Spleen (tissue), 11 donors: ENCODE measurements at regions not wholly inside any gene's neighbourhood (a gene's known extent, or its start where the extent isn't known, plus 50 kb on each side); places are given as distances from the start of the nearest gene placed in this dataset.

ENCODE experiments used
- DNase-seq: peaks from one replicate; pipeline ENCODE4 v3.0.0-alpha.2; 2020
- H3K27ac ChIP-seq, 8 donors: fragments of 200-600 bp; sonication (generic) in 7 of 8; 1 replicate in 4 of 8; 2 replicates in 4 of 8; pipeline versions ENCODE4 v1.5.0 to v1.8.0; 2016 to 2021; ENCODE audit warnings: inconsistent platforms in 4 of 8, mild to moderate bottlenecking in 4 of 8, moderate library complexity in 1 of 8
- H3K27me3 ChIP-seq, 7 donors: fragments of 200-600 bp; sonication (generic) in 6 of 7; replicated peaks in 1 of 7; 1 replicate in 4 of 7; 2 replicates in 3 of 7; pipeline versions ENCODE4 v1.5.0 to v1.8.0; 2016 to 2021; ENCODE audit warnings: inconsistent platforms in 3 of 7, mild to moderate bottlenecking in 1 of 7
- H3K36me3 ChIP-seq, 6 donors: fragments of 200-600 bp; sonication (generic) in 5 of 6; 1 replicate in 4 of 6; 2 replicates in 2 of 6; pipeline versions ENCODE4 v1.5.0 to v1.8.0; 2016 to 2021; ENCODE audit warnings: inconsistent platforms in 2 of 6
- H3K4me1 ChIP-seq, 6 donors: fragments of 200-600 bp; sonication (generic) in 5 of 6; 1 replicate in 3 of 6; 2 replicates in 3 of 6; pipeline versions ENCODE4 v1.5.0 to v1.8.0; 2016 to 2021; ENCODE audit warnings: inconsistent platforms in 3 of 6
- H3K4me3 ChIP-seq, 8 donors: fragments of 200-600 bp; sonication (generic) in 7 of 8; 1 replicate in 4 of 8; 2 replicates in 4 of 8; pipeline versions ENCODE4 v1.5.0 to v1.8.0; 2016 to 2021; ENCODE audit warnings: inconsistent platforms in 4 of 8, mild to moderate bottlenecking in 4 of 8, moderate library complexity in 2 of 8
- H3K9me3 ChIP-seq, 8 donors: fragments of 200-600 bp; sonication (generic) in 7 of 8; 1 replicate in 4 of 8; 2 replicates in 4 of 8; pipeline versions ENCODE4 v1.5.0 to v1.8.0; 2016 to 2021; ENCODE audit warnings: inconsistent platforms in 4 of 8
- POLR2A ChIP-seq, 3 donors: fragments of 450-650 bp; IDR thresholded peaks; one replicate each; pipeline ENCODE4 v1.5.1; 2017; ENCODE audit warnings: antibody characterized with exemption in 3 of 3, mild to moderate bottlenecking in 1 of 3
- POLR2AphosphoS5 ChIP-seq, 3 donors: sonication (generic); formaldehyde crosslinking; IDR thresholded peaks; one replicate each; pipeline ENCODE4 v1.5.1; 2017; ENCODE audit warnings: antibody characterized with exemption in 3 of 3
- WGBS, 5 donors: extraction: QIAGEN DNeasy Blood & Tissue Kit in 3 of 5; methylation state at CpG; one replicate each; pipeline versions ENCODE4 v1.1.5 to v1.1.7; 2013 to 2018; 5-methylcytosine and 5-hydroxymethylcytosine counted together
- intact Hi-C: fragments of 100-400 bp; cut with DNase I; formaldehyde crosslinking; loops from one replicate; pipeline ENCODE4 v1.15.0; 2023; ENCODE audit warnings: low total_unique reads
- TF ChIP-seq, protein P1 (sequence below), 11 experiments: fragments of 200-600 bp in 7 of 11; fragments of 450-650 bp in 4 of 11; sonication (generic) in 4 of 11; IDR thresholded peaks in 8 of 11; conservative IDR thresholded peaks in 3 of 11; 1 replicate in 7 of 11; 2 replicates in 4 of 11; pipeline versions ENCODE4 v1.4.0 to v1.8.0; 2016 to 2021; ENCODE audit warnings: antibody characterized with exemption in 11 of 11, inconsistent platforms in 4 of 11, mild to moderate bottlenecking in 1 of 11
- donor health status: healthy with polysubstance abuse.
- donor health status: DM: no; HTN: no; CAD: no; lungs with moderate emphysema.
- donor health status: DM: no; HTN: no; CAD: no.
- donor health status: Bipolar disorder and iron deficiency.
- donor health status: healthy.
- donor health status: DM: no; HTN: no; CAD: no.
- donor health status: DM: yes; HTN: yes; CAD: no.

DNA sequence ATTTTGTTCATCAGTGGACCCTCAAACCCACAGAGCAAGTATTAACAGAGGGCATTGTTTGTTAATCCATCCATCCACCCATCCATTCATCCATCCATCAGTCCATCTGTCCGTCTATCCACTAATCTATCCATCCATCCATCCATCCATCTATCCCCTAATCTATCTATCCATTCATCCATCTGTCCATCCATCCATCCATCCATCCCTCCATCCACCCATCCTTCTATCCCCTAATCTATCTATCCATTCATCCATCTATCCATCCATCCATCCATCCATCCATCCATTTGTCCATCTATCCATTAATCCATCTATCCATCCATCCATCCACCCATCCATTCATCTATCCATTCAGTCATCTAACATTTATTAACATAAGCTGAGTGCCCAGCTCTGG lies 307.3 kb downstream of the MIAT start:
- H3K4me3 ChIP-seq: no peak overlapping the region
- H3K36me3 ChIP-seq: no peaks in the 10 kb centered on the region
- TF ChIP-seq POLR2AphosphoS5 (IDR thresholded peaks at IDR 0.05) (no peak), POLR2A (IDR thresholded peaks at IDR 0.05) (no peak)
- TF ChIP-seq, protein P1, sequence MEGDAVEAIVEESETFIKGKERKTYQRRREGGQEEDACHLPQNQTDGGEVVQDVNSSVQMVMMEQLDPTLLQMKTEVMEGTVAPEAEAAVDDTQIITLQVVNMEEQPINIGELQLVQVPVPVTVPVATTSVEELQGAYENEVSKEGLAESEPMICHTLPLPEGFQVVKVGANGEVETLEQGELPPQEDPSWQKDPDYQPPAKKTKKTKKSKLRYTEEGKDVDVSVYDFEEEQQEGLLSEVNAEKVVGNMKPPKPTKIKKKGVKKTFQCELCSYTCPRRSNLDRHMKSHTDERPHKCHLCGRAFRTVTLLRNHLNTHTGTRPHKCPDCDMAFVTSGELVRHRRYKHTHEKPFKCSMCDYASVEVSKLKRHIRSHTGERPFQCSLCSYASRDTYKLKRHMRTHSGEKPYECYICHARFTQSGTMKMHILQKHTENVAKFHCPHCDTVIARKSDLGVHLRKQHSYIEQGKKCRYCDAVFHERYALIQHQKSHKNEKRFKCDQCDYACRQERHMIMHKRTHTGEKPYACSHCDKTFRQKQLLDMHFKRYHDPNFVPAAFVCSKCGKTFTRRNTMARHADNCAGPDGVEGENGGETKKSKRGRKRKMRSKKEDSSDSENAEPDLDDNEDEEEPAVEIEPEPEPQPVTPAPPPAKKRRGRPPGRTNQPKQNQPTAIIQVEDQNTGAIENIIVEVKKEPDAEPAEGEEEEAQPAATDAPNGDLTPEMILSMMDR (IDR thresholded peaks at IDR 0.05 in 8 of 11, conservative IDR thresholded peaks at IDR 0.05 in 3 of 11): no peak
- H3K4me1 ChIP-seq: no peaks in the 10 kb centered on the region
- WGBS, 5 donors: 69 to 88% (median 83%) methylated on average over 1 of the region's 1 CpG
- intact Hi-C loops: no loop called here
- H3K9me3 ChIP-seq: peaks cover 0 to 14% (median 6%) of the 10 kb centered on the region in 8 donors
- peaks cover 0 to 18% (median 0%) of the 10 kb centered on the region in 7 donors for H3K27me3 ChIP-seq
- DNase-seq: no peak
- H3K27ac ChIP-seq: no peak overlapping the region

DNA sequence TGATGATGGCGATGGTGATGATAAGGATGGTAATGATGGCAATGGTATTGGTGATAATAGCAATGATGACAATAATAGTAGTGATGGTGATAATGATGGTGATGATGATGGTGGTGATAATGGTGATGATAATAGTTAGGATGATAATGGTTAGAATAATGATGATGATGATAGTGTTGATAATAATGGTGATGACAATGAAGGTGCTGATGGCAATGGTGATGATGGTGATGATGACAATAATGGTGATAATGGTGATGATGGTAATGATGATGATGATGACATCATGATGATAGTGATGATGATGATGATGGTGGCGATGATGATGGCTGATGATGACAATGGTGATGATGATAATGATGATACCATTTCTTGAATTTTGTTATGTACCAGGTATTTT lies 309.9 kb downstream of the MIAT start:
- Histone ChIP-seq H3K9me3 (peaks cover 0 to 14% (median 6%) of the 10 kb centered on the region in 8 donors), H3K27ac (no peak overlapping the region), H3K27me3 (no peaks in the 10 kb centered on the region), H3K4me1 (no peaks in the 10 kb centered on the region), H3K36me3 (no peaks in the 10 kb centered on the region), H3K4me3 (no peak overlapping the region)
- 83 to 99% (median 91%) methylated on average over 2 of the region's 2 CpGs for WGBS, 5 donors
- intact Hi-C loops: no loop called here
- no peak for DNase-seq
- TF ChIP-seq POLR2A (IDR thresholded peaks at IDR 0.05) (no peak), POLR2AphosphoS5 (IDR thresholded peaks at IDR 0.05) (no peak)
- TF ChIP-seq, protein P1 (IDR thresholded peaks at IDR 0.05 in 8 of 11, conservative IDR thresholded peaks at IDR 0.05 in 3 of 11): no peak

DNA sequence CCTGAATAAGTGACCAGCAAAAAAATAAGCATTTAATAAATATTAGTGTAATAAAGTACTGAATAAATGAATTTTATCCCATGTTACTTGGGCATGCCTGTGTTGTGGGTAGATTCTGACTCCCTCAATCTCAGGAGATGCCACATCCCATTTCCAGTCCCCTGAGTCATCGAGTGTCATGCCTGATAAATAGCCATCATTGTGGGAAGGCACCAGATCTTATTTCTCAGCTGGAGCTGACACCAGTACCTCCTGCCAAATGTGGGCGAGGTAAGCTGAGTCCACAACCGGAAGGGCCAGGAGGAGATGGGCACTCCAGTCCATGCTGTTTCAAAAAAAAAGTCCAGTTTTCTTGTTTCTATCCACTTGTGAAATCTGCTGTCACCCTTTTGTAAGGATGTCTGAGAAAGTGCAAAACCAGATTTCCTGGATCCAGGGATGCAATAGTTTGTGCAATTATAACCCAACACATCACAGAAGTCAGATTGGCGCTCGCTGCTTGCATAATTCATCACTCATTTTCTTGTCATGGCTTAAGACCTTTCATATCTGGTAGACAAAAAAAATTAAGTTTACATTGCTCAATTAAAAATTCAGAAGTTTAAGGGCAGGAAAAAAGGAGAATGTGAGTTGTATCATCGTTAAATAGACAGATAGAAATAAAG lies 311.6 kb downstream of the MIAT start:
- intact Hi-C loops: no loop called here
- peaks cover 0 to 14% (median 6%) of the 10 kb centered on the region in 8 donors for H3K9me3 ChIP-seq
- peaks cover 0 to 2% (median 0%) of the 10 kb centered on the region in 7 donors for H3K27me3 ChIP-seq
- H3K36me3 ChIP-seq: no peaks in the 10 kb centered on the region
- no peak for DNase-seq
- H3K27ac ChIP-seq: no peak overlapping the region
- TF ChIP-seq POLR2AphosphoS5 (IDR thresholded peaks at IDR 0.05) (no peak), POLR2A (IDR thresholded peaks at IDR 0.05) (no peak)
- TF ChIP-seq, protein P1 (IDR thresholded peaks at IDR 0.05 in 8 of 11, conservative IDR thresholded peaks at IDR 0.05 in 3 of 11): no peak
- 70 to 81% (median 79%) methylated on average over 6 of the region's 6 CpGs for WGBS, 5 donors
- no peak overlapping the region for H3K4me3 ChIP-seq
- no peaks in the 10 kb centered on the region for H3K4me1 ChIP-seq

DNA sequence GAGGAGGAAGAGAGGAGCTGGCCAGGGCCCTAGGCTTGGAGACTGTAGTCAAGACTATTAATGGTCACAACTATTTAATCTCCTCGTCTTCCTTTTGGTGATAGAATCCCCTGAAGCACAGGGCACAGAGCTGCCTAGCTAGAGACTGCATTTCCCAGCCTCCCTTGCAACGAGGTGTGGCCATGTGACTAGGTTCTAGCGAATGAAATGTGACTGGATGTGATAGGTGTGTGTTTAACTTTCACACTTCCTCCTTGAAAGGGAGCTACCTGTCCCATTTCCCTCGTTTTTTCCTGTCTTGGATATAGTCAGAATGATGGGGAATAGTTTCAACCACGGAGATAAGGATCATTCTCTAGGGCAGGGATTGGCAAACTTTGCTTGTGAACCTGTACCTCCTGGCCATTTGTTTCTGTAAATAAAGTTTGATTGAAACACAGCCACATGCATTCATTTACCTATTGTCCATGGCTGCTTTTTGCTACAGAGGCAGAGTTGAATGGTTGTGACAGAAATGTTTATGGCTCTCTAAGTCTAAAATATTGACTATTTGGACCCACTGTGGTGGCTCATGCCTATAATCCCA lies 313.5 kb downstream of the MIAT start:
- H3K36me3 ChIP-seq: no peaks in the 10 kb centered on the region
- no peaks in the 10 kb centered on the region for H3K9me3 ChIP-seq
- H3K27me3 ChIP-seq: peaks cover 0 to 2% (median 0%) of the 10 kb centered on the region in 7 donors
- H3K4me1 ChIP-seq: no peaks in the 10 kb centered on the region
- no peak overlapping the region for H3K4me3 ChIP-seq
- no peak overlapping the region for H3K27ac ChIP-seq
- TF ChIP-seq POLR2A (IDR thresholded peaks at IDR 0.05) (no peak), POLR2AphosphoS5 (IDR thresholded peaks at IDR 0.05) (no peak)
- TF ChIP-seq, protein P1 (IDR thresholded peaks at IDR 0.05 in 8 of 11, conservative IDR thresholded peaks at IDR 0.05 in 3 of 11): no peak
- 25 to 35% (median 28%) methylated on average over 5 of the region's 5 CpGs for WGBS, 5 donors
- no peak for DNase-seq
- intact Hi-C loops: no loop called here
